Muscle layer of duodenum (tissue), 2 donors: ENCODE measurements at regions not wholly inside any gene's neighbourhood (a gene's known extent, or its start where the extent isn't known, plus 50 kb on each side); places are given as distances from the start of the nearest gene placed in this dataset.

Experiments used
- H3K27ac ChIP-seq: one replicate; pipeline ENCODE4 v1.7.0; 2013; ENCODE audit warnings: mild to moderate bottlenecking, low read length
- H3K27me3 ChIP-seq: one replicate; pipeline ENCODE4 v1.7.0; 2013; ENCODE audit warnings: low read depth, mild to moderate bottlenecking, control low read depth, low read length
- H3K36me3 ChIP-seq, 2 donors: one replicate each; pipeline ENCODE4 v1.7.0; 2013; ENCODE audit warnings: low read length in 2 of 2, control low read depth in 1 of 2, mild to moderate bottlenecking in 1 of 2; ENCODE audit not compliant: insufficient read depth in 2 of 2, control insufficient read depth in 1 of 2
- H3K4me1 ChIP-seq, 2 donors: one replicate each; pipeline ENCODE4 v1.7.0; 2013; ENCODE audit warnings: low read length in 2 of 2, mild to moderate bottlenecking in 2 of 2, control low read depth in 1 of 2, moderate library complexity in 1 of 2; ENCODE audit not compliant: insufficient read depth in 2 of 2, control insufficient read depth in 1 of 2
- H3K4me3 ChIP-seq, 2 donors: one replicate each; pipeline ENCODE4 v1.7.0; 2013; ENCODE audit warnings: low read length in 2 of 2, low read depth in 1 of 2, mild to moderate bottlenecking in 1 of 2
- H3K9me3 ChIP-seq, 2 donors: one replicate each; pipeline ENCODE4 v1.7.0; 2013; ENCODE audit warnings: low read length in 2 of 2, control low read depth in 1 of 2, mild to moderate bottlenecking in 1 of 2; ENCODE audit not compliant: control insufficient read depth in 1 of 2
- donor health status: healthy.

GRCh38 chr1:95953015-95953414 lies 719.0 kb downstream of the RWDD3 start:
- Histone ChIP-seq H3K36me3 (no peaks in the 10 kb centered on the region), H3K27ac (no peak overlapping the region), H3K27me3 (no peaks in the 10 kb centered on the region), H3K4me1 (peaks cover 0 to 9% of the 10 kb centered on the region in 2 donors), H3K4me3 (no peak overlapping the region), H3K9me3 (no peaks in the 10 kb centered on the region)

GRCh38 chr1:95954585-95954984 lies 720.6 kb downstream of the RWDD3 start:
- Histone ChIP-seq H3K4me1 (peaks cover 0 to 9% of the 10 kb centered on the region in 2 donors), H3K9me3 (no peaks in the 10 kb centered on the region), H3K27ac (no peak overlapping the region), H3K4me3 (no peak overlapping the region), H3K36me3 (no peaks in the 10 kb centered on the region), H3K27me3 (no peaks in the 10 kb centered on the region)

- H3K4me3 ChIP-seq, result no peak overlapping the region
- no peaks in the 10 kb centered on the region for H3K9me3 ChIP-seq
- no peak overlapping the region for H3K27ac ChIP-seq
- peaks cover 0 to 9% of the 10 kb centered on the region in 2 donors for H3K4me1 ChIP-seq
- no peaks in the 10 kb centered on the region for H3K36me3 ChIP-seq
- H3K27me3 ChIP-seq, result no peaks in the 10 kb centered on the region
These were observed 722.2 kb downstream of the RWDD3 start for GRCh38 chr1:95956215-95956614.

- Histone ChIP-seq H3K4me1 (peaks cover 0 to 8% of the 10 kb centered on the region in 2 donors), H3K9me3 (no peaks in the 10 kb centered on the region), H3K36me3 (no peaks in the 10 kb centered on the region), H3K4me3 (no peak overlapping the region), H3K27me3 (no peaks in the 10 kb centered on the region), H3K27ac (no peak overlapping the region)
These were observed 723.7 kb downstream of the RWDD3 start for GRCh38 chr1:95957748-95958147.

- Histone ChIP-seq H3K27me3 (no peaks in the 10 kb centered on the region), H3K36me3 (no peaks in the 10 kb centered on the region), H3K4me3 (no peak overlapping the region), H3K27ac (no peak overlapping the region), H3K4me1 (no peaks in the 10 kb centered on the region), H3K9me3 (no peaks in the 10 kb centered on the region)
These were observed 732.9 kb downstream of the RWDD3 start for GRCh38 chr1:95966866-95967265.

GRCh38 chr1:95974586-95974985 lies 740.6 kb downstream of the RWDD3 start:
- Histone ChIP-seq H3K4me1 (no peaks in the 10 kb centered on the region), H3K9me3 (no peaks in the 10 kb centered on the region), H3K27me3 (no peaks in the 10 kb centered on the region), H3K4me3 (no peak overlapping the region), H3K27ac (no peak overlapping the region), H3K36me3 (no peaks in the 10 kb centered on the region)

- H3K27ac ChIP-seq, result no peak overlapping the region
- no peak overlapping the region for H3K4me3 ChIP-seq
- H3K36me3 ChIP-seq, result no peaks in the 10 kb centered on the region
- no peaks in the 10 kb centered on the region for H3K27me3 ChIP-seq
- H3K4me1 ChIP-seq, result no peaks in the 10 kb centered on the region
- no peaks in the 10 kb centered on the region for H3K9me3 ChIP-seq
These were observed 738.9 kb upstream of the PTBP2 start for GRCh38 chr1:95982711-95983110.

- Histone ChIP-seq H3K27me3 (no peaks in the 10 kb centered on the region), H3K27ac (no peak overlapping the region), H3K9me3 (no peaks in the 10 kb centered on the region), H3K4me3 (no peak overlapping the region), H3K36me3 (no peaks in the 10 kb centered on the region), H3K4me1 (no peaks in the 10 kb centered on the region)
These were observed 737.8 kb upstream of the PTBP2 start for GRCh38 chr1:95983831-95984230.

GRCh38 chr1:95984798-95985374 lies 736.7 kb upstream of the PTBP2 start:
- Histone ChIP-seq H3K4me1 (no peaks in the 10 kb centered on the region), H3K27me3 (no peaks in the 10 kb centered on the region), H3K4me3 (no peak overlapping the region), H3K36me3 (no peaks in the 10 kb centered on the region), H3K9me3 (no peaks in the 10 kb centered on the region), H3K27ac (no peak overlapping the region)

GRCh38 chr1:95990033-95990432 lies 731.6 kb upstream of the PTBP2 start:
- H3K27me3 ChIP-seq, result no peaks in the 10 kb centered on the region
- no peak overlapping the region for H3K27ac ChIP-seq
- no peaks in the 10 kb centered on the region for H3K9me3 ChIP-seq
- H3K4me3 ChIP-seq, result no peak overlapping the region
- no peaks in the 10 kb centered on the region for H3K36me3 ChIP-seq
- H3K4me1 ChIP-seq, result peaks cover 0 to 4% of the 10 kb centered on the region in 2 donors

- H3K4me1 ChIP-seq, result peaks cover 0 to 4% of the 10 kb centered on the region in 2 donors
These were observed 729.6 kb upstream of the PTBP2 start for GRCh38 chr1:95991787-95992520.

GRCh38 chr1:95994643-95995042 lies 726.9 kb upstream of the PTBP2 start:
- Histone ChIP-seq H3K36me3 (no peaks in the 10 kb centered on the region), H3K27me3 (no peaks in the 10 kb centered on the region), H3K4me3 (no peak overlapping the region), H3K9me3 (no peaks in the 10 kb centered on the region), H3K4me1 (peaks cover 0 to 4% of the 10 kb centered on the region in 2 donors), H3K27ac (no peak overlapping the region)

More at GRCh38 chr1:95991787-95992520, 729.6 kb upstream of the PTBP2 start:
- Histone ChIP-seq H3K36me3 (no peaks in the 10 kb centered on the region), H3K27me3 (no peaks in the 10 kb centered on the region), H3K27ac (no peak overlapping the region), H3K9me3 (no peaks in the 10 kb centered on the region), H3K4me3 (no peak overlapping the region)
